Astrocyte of the spinal cord (primary cell): ENCODE measurements at regions not wholly inside any gene's neighbourhood (a gene's known extent, or its start where the extent isn't known, plus 50 kb on each side); places are given as distances from the start of the nearest gene placed in this dataset.

Experiments
- DNase-seq: peaks from one replicate; pipeline ENCODE4 v3.0.0; 2011; ENCODE audit warnings: low read depth, low spot score
- H3K4me3 ChIP-seq: 2 replicates; pipeline ENCODE4 v1.5.1; 2011; ENCODE audit warnings: low read depth, mild to moderate bottlenecking, low read length, moderate library complexity
- CTCF ChIP-seq: IDR thresholded peaks from 2 replicates; pipeline ENCODE4 v1.5.1; 2012; ENCODE audit warnings: low read depth, mild to moderate bottlenecking, low read length, inconsistent platforms
- in situ Hi-C: cut with HindIII; loops from 2 replicates; pipeline ENCODE4 v1.10.0; 2017; ENCODE audit warnings: low sequenced_read_pairs

- peak; percentile 12 for DNase-seq
- H3K4me3 ChIP-seq: no peak overlapping the region
- in situ Hi-C loops: no loop called here
- TF ChIP-seq CTCF: no peak
These were observed 301.9 kb downstream of the ZEB2 start for GRCh38 chr2:144217853-144218633.

- TF ChIP-seq CTCF: no peak
- H3K4me3 ChIP-seq: no peak overlapping the region
- DNase-seq: no peak
- in situ Hi-C loops: no loop called here
These were observed 303.9 kb downstream of the ZEB2 start for GRCh38 chr2:144215701-144216675.

- no peak for DNase-seq
- TF ChIP-seq CTCF: no peak
- H3K4me3 ChIP-seq: no peak overlapping the region
- in situ Hi-C loops: no loop called here
These were observed 304.7 kb downstream of the ZEB2 start for GRCh38 chr2:144215207-144215606.

GRCh38 chr2:144213797-144214196, 306.1 kb downstream of the ZEB2 start:
- no peak for DNase-seq
- in situ Hi-C loops: no loop called here
- H3K4me3 ChIP-seq: no peak overlapping the region
- no peak for TF ChIP-seq CTCF

GRCh38 chr2:144211826-144212225, 308.1 kb downstream of the ZEB2 start:
- no peak for TF ChIP-seq CTCF
- DNase-seq: no peak
- H3K4me3 ChIP-seq: no peak overlapping the region
- in situ Hi-C loops: no loop called here

- in situ Hi-C loops: no loop called here
- no peak for DNase-seq
- TF ChIP-seq CTCF: no peak
- H3K4me3 ChIP-seq: no peak overlapping the region
These were observed 308.9 kb downstream of the ZEB2 start for GRCh38 chr2:144211065-144211464.
